ENCODE measurements at regions not wholly inside any gene's neighbourhood (a gene's known extent, or its start where the extent isn't known, plus 50 kb on each side); places are given as distances from the start of the nearest gene placed in this dataset.

DNA sequence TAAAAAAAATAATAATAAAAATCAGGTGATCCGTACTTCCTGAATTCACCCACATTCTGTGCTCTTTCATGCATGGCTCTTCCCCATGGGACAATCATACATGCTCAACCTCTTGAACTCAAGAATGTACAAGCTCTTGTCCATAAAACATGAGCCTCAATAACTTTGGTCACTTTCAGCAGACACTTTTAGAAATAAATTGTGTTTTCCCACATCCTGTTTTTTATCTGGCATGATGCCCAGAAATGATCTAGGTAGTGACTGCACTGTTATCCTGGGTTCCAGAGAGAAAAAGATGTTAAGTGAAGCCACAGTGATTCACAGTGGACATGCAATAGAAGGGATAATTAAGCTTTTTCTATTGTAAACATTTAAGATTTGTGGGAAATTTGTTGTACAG, 537.6 kb upstream of the TMEM132C start:
- DNase-seq (ENCODE audit: low read depth) = no peak

- no peak for DNase-seq (ENCODE audit: low read depth)
Measured at GRCh38 chr12:127731657-127732056, 535.3 kb upstream of the TMEM132C start.

DNA sequence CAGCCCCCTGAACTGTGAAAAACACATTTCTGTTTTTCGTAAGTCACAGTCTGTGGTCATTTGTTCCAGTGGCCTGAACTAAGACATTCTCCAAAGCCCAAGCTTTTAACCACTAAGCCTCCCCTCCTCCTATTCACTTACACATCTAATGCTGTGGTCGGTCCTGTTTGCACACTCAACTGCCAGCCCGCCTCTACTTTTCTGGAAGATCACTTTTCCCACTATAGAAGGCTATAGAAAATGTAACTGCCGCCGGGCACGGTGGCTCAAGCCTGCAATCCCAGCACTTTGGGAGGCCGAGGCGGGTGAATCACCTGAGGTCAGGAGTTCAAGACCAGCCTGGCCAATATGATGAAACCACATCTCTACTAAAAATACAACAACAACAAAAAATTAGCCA, 524.7 kb upstream of the TMEM132C start:
- DNase-seq (ENCODE audit: low read depth) = no peak

DNA sequence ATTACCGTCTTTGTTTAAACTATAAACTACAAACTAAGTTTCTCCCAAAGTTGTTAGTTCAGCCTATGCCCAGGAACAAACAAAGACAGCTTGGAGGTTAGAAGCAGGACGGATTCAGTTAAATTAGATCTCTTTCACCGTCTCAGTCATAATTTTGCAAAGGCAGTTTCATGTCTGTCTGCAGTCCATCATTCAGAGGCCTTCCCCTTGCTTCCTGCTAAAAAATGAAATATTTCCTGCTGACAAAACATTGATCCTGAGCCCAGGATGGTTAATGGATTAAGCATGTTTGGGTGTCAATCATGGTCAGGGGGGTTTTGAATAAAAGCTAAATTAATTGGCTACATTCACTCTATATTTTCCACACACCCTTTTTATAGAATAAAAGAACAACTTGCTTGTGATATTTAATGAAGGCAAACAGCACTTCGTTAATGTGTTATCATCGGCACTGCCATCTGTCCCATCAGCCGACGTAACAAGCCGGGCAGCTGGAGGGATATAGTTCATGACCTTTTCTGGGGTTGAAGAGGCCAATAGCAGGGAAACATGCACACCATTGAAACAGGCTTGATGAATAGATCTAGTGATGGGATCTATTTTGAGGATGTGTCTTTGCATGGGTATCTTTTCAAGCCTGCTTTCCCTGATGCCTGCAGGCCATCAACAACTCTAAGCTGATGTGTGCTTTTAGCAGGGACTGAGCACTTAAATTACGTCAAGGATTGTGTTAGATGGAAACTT, 521.3 kb upstream of the TMEM132C start:
- no peak for DNase-seq (ENCODE audit: low read depth)

GRCh38 chr12:127749416-127749815, 517.6 kb upstream of the TMEM132C start:
- no peak for DNase-seq (ENCODE audit: low read depth)

DNA sequence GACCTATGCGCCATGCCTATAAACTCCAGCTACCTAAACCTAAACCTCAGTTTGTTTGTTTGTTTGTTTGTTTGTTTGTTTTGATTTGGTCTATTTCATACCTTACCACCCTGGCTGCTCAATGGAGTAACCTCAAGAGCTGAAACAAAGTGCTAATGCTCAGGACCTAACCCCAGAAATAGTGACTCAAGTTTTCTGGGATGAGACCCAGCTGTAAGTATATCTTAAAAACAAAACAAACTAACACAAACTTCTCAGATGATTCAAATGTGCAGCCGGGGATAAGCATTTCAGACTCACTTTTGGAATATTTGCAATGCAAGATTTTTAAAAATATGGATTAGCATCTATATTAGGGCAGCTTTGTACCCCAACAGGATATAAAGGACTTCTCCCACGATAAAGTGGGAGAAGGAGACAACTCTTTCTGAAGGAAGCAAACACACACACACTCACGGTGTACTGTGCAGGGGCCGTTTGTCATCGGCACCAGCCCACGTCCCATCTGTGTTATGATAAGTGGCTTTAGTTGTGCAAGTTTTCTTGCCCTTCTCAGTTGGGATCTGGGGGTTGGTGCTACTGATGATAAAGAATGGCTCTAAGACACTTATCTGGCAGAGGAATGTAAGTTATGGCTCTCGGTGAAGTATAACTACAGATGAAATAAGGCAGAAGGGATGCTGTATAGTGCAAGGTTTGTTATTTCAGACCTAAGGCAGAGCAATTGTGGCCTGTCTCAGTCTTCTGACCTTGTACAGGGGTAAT, 516.7 kb upstream of the TMEM132C start:
- no peak for DNase-seq (ENCODE audit: low read depth)

DNA sequence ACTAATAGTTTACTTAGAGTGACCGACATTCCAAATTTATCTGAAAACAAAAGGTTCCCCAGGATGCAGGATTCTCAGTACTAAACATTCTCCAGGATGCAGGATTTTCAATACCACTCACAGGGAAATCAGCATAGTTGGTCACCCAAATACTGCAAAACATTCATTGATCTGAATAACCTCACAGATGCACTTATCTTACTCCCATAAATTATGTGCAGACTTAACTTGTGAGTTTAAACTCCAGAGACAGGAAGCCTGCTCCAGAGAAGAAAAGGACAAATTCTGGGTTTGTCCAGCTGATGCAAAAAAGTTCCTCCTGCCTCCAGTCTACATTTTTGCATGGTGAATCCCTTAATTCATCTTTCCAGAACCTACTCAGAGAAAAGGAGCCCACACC, 514.2 kb upstream of the TMEM132C start:
- no peak for DNase-seq (ENCODE audit: low read depth)

GRCh38 chr12:127760357-127760756, 506.6 kb upstream of the TMEM132C start:
- DNase-seq (ENCODE audit: low read depth) = no peak

DNA sequence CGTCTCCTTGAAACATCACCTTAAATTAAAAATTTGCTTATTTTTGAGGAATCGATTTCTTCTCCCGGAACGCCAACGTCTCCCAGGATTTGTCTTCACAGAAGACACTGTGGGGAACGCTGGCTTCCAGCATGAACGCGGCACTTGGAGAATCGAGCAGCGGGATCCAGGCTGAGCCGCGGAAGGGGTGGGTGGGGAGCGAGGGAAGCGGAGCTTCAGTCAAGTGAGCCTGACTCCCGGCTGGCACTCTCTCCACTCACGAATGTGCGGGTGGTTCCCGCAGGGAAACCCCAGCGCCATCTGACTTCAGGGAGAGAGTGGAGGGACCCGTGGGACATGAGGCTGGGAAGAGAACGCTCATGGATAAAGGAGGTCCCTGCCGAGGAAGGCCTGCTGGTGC, 506.0 kb upstream of the TMEM132C start:
- DNase-seq (ENCODE audit: low read depth) = no peak

DNA sequence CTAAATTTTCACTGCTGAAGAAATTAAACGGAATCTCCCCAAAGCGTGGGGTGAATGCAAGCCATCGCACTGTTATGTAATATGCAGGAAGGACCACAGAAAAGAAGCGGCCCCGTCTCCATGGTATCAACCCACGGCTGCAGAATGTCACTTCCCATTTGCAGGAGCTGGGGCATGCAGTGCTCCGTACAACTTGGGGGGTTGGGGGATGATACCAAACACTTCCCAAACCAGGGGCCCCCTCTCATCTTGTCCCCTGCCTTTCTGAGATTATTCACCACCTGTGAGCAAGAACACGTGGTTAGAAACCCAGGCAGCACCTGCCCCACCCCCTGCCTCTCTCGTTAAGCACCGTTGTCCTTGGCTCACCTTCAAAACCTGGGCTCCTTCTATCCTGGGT, 505.1 kb upstream of the TMEM132C start:
- no peak for DNase-seq (ENCODE audit: low read depth)

- DNase-seq (ENCODE audit: low read depth) = no peak
Measured at GRCh38 chr12:127767656-127768055, 499.3 kb upstream of the TMEM132C start.

- DNase-seq (ENCODE audit: low read depth) = no peak
Measured at GRCh38 chr12:127770118-127770517, 496.9 kb upstream of the TMEM132C start.

GRCh38 chr12:127771546-127771945, 495.4 kb upstream of the TMEM132C start:
- no peak for DNase-seq (ENCODE audit: low read depth)

GRCh38 chr12:127773520-127773919, 493.4 kb upstream of the TMEM132C start:
- DNase-seq (ENCODE audit: low read depth) = no peak

DNA sequence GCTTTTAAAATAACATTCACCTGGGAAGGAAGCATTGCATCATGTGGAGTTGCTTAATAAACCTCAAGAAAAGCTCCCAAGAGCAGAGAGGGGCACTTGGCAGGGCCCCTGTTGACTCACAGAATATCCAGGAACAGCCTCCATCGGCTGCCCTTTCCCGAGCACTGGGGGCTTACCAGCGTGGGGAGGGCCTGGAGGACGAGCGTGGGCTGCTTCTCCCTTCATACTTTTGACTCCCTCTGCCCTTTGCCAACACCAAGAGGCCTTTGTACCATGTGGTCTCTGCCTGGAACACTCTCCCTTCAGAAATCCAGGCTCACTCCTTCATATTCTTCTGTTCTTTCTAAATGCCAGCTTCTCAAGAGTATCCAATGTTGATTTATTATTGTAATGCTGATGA, 492.1 kb upstream of the TMEM132C start:
- DNase-seq (ENCODE audit: low read depth) = no peak

DNA sequence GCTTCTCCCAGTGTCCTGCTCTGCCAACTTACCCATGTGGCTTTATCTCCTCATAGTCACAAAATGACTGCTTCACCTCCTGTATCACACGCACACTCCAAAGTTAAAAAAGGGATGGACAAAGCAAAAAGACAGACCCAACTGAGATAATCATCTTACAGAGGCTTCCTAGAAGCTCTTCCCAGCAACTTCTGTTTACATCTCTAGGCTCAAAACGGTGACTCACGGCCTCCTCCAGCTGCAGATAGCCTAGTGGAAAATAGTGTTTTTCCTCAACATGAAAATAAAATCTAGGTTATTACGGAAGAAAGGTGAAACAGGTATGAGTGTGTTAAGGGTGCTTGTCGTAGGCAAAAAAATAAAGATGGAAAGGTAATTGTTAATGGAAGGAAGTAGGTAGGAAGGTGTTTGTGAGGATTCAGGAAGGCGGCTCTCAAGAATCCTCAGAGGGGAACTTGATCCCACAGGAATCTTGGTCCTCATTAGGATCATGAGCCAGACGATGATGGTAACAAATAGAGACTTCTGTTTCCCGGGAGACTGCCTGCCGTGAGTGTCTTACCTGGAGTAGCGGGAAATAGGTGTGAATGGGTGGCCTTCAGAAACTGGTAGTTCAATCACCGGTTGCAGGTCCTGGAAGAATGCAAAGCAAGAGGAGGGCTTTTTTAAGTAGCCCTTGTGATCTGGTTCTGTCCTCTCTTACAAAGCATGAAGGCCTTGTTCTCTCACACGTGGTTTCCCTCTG, 487.5 kb upstream of the TMEM132C start:
- DNase-seq (ENCODE audit: low read depth) = no peak

DNA sequence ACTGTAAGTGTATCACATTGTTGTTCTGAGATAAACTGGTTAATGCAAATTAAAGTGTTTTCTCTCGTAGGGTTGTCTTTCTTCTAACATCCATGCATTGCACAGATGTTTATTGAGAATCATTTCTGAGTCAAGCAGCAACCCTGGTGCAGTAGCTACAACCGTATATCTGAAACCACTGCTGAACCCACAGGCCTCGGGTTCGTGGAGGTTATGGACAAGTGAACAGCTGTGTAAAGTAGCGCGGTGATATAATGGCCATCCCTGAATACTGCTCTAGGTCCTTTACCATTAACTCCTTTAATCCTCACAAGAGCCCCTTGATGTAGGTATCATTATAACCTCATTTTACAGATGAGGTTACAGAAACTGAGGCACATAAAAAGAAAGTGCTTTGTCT, 486.1 kb upstream of the TMEM132C start:
- no peak for DNase-seq (ENCODE audit: low read depth)

- DNase-seq (ENCODE audit: low read depth) = no peak
Measured at GRCh38 chr12:127781336-127781735, 485.6 kb upstream of the TMEM132C start.

GRCh38 chr12:127785540-127785939, 481.4 kb upstream of the TMEM132C start:
- no peak for DNase-seq (ENCODE audit: low read depth)

DNA sequence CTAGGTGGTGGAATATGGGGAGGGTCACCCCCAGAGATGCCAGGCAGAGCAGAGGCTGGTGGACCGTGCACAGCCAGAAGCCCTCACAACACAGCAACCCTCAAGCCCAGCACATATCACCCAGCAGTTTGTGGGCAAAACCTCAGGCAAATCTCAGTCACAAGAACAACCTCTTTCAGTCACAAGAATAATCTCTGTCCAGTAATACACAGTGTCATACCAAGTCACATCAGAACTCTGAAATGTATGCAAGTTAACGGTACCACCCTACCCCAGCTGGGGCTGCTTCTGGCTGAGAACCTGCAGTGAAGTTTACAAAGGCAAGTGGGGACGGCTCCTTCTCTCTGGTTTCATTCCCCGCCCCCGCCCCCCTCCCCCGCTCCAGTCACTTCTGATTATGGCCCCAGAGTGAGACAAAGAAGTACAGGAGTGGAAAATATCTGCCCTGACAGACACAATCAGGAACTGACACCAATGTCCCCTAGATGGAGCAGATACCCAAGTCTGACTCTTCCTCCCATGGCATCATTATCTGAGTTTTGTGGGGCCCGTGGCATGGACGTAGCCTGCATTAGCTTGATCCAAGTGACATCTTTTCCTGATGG, 480.9 kb upstream of the TMEM132C start:
- DNase-seq (ENCODE audit: low read depth) = no peak

GRCh38 chr12:127787544-127787943, 479.4 kb upstream of the TMEM132C start:
- DNase-seq (ENCODE audit: low read depth) = no peak

DNA sequence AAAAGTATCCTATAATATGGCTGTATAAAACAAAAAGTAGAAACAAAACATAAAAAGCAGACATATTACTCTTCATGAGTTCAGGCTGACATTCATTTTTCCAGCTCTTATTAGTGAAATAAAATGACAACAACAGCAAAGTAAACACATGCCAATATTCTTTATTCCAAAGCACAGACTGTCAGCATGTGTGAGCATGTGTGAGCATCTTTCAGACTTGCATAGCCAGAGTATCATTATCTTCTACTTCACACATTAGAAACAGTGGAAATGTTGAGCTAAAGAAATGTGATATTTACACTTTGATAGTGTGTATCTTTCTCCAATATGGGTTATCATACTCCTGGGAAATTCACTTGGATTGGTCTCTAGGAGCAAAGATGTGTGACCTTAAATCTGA, 476.6 kb upstream of the TMEM132C start:
- no peak for DNase-seq (ENCODE audit: low read depth)
